ENCODE measurements at regions not wholly inside any gene's neighbourhood (a gene's known extent, or its start where the extent isn't known, plus 50 kb on each side); places are given as distances from the start of the nearest gene placed in this dataset.

DNA sequence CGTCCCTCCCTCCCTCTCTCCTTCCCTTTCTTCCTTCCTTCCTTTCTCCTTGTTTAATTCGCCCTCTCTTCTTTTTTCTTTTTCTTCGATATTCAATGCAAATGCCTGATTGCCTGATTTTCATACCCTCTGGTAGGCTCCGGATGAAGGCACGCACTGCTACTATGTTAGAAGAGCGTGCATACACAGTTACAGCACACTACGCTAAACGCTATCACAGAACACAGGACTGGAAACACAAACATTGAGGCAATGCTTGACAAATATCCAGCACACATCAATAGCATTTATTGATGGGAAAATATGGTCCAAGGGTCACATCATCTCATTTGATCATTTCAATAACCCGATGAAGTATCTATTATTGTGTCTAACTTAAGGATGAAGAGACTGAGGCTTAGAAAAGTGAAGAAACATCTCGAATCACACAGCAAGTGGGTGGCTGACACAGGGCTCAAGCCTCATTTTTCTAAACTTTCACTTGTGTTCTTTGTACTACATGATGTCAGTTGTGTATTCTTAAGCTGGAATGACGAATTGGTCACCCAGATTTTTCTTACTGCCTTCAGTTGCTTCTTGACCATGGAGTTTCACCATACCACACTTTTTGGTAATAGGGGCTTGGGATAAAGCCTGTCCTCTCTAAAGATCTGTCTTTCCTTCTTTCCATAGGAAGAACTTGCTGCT is 101.8 kb downstream of the TRIB2 start:
- no peaks in the 10 kb centered on the region for H3K27me3 ChIP-seq
- no peaks in the 10 kb centered on the region for H3K9me3 ChIP-seq
- H3K36me3 ChIP-seq (ENCODE audit: low read depth, missing control alignments): no peaks in the 10 kb centered on the region
- no peak for DNase-seq
- 88 to 90% methylated on average over 11 of the region's 11 CpGs for WGBS, 2 donors
- no peak overlapping the region for H3K4me3 ChIP-seq
- peaks cover 34% of the 10 kb centered on the region for H3K4me1 ChIP-seq
- intact Hi-C loops (cut with DNase I; ENCODE audit: low total_unique reads): no loop called here
- H3K27ac ChIP-seq: peak overlapping the region; percentile 80 to 87
- TF ChIP-seq, protein P1, sequence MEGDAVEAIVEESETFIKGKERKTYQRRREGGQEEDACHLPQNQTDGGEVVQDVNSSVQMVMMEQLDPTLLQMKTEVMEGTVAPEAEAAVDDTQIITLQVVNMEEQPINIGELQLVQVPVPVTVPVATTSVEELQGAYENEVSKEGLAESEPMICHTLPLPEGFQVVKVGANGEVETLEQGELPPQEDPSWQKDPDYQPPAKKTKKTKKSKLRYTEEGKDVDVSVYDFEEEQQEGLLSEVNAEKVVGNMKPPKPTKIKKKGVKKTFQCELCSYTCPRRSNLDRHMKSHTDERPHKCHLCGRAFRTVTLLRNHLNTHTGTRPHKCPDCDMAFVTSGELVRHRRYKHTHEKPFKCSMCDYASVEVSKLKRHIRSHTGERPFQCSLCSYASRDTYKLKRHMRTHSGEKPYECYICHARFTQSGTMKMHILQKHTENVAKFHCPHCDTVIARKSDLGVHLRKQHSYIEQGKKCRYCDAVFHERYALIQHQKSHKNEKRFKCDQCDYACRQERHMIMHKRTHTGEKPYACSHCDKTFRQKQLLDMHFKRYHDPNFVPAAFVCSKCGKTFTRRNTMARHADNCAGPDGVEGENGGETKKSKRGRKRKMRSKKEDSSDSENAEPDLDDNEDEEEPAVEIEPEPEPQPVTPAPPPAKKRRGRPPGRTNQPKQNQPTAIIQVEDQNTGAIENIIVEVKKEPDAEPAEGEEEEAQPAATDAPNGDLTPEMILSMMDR (IDR thresholded peaks at IDR 0.05): no peak
- no peak for TF ChIP-seq POLR2A (IDR thresholded peaks at IDR 0.05)

DNA sequence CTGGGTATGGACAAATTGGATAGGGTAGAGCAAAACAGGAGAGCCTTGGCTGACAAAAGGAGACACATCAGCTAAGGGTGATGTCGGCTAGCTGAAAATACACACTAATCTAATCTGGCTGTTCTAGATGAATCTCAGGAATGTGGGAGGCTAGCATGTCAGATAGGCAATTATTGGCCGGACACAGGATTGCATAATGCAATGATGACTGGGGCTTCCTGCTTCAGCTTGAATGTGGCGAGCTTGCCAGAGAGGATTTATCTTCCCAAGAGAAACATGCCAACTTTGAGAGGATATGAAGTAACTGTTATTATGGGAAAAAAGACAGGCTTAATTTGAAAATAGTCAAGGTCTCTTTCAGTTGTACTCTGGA is 102.4 kb downstream of the TRIB2 start:
- no peak overlapping the region for H3K4me3 ChIP-seq

DNA sequence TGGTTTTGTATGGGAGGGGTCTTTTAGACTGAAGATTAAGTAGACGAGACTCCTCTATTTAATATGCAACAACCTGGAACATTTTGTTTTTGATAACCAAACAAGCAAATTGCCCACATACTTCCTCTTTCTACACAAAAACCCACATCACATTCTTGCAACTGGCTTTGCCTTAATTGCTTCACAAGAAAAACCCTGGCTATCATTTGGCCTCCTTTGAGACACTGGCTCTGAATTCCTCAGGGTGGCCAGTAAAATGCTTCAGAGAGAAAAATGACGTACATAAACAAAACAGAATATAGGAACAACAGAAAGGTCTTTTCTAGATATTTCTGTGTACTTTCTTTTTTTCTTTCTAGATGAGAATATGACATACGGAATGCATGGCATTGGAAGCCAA is 103.0 kb downstream of the TRIB2 start:
- Histone ChIP-seq H3K27me3 (no peaks in the 10 kb centered on the region), H3K4me1 (peaks cover 42% of the 10 kb centered on the region), H3K4me3 (no peak overlapping the region), H3K9me3 (no peaks in the 10 kb centered on the region), H3K36me3 (ENCODE audit: low read depth, missing control alignments) (no peaks in the 10 kb centered on the region), H3K27ac (peak overlapping the region; percentile 80 to 87)
- WGBS, 2 donors: 25 to 44% methylated on average over 3 of the region's 3 CpGs
- no peak for DNase-seq
- no peak for TF ChIP-seq POLR2A (IDR thresholded peaks at IDR 0.05)
- TF ChIP-seq, protein P1 (IDR thresholded peaks at IDR 0.05): no peak
- intact Hi-C loops (cut with DNase I; ENCODE audit: low total_unique reads): no loop called here

More for the DNA sequence above, 102.4 kb downstream of the TRIB2 start:
- H3K9me3 ChIP-seq: no peaks in the 10 kb centered on the region
- intact Hi-C loops (cut with DNase I; ENCODE audit: low total_unique reads): no loop called here
- H3K27ac ChIP-seq: peak overlapping the region; percentile 80 to 87
- DNase-seq: peak; percentile 92
- WGBS, 2 donors: 20 to 21% methylated on average over 3 of the region's 3 CpGs
- H3K36me3 ChIP-seq (ENCODE audit: low read depth, missing control alignments): no peaks in the 10 kb centered on the region
- H3K27me3 ChIP-seq: no peaks in the 10 kb centered on the region
- peaks cover 36% of the 10 kb centered on the region for H3K4me1 ChIP-seq
- TF ChIP-seq POLR2A (IDR thresholded peaks at IDR 0.05): no peak
- TF ChIP-seq, protein P1 (IDR thresholded peaks at IDR 0.05): no peak

DNA sequence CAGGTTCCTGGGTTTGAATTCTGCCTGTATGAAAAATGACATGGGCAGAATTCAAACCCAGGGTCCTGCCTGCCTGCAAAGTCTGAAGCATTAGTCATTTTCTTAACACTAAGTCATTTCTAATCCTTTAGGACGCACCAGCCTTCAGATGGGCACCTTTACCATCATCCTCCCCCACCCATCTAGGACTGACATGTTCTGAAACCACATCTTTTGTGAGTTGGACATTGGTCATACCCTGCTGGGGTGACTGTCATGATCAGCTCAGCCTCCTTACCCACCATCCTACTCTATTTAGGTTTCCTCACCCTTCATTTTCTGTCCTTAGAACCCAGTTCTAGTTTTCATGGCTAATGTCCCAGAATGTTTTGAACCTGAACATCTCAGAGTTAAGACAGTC is 104.9 kb downstream of the TRIB2 start:
- Histone ChIP-seq H3K9me3 (no peaks in the 10 kb centered on the region), H3K4me3 (no peak overlapping the region), H3K27me3 (no peaks in the 10 kb centered on the region), H3K27ac (no peak overlapping the region), H3K4me1 (peaks cover 46% of the 10 kb centered on the region), H3K36me3 (ENCODE audit: low read depth, missing control alignments) (no peaks in the 10 kb centered on the region)
- 100% methylated on average over 1 of the region's 1 CpG for WGBS, 2 donors
- no peak for DNase-seq
- TF ChIP-seq POLR2A (IDR thresholded peaks at IDR 0.05): no peak
- TF ChIP-seq, protein P1 (IDR thresholded peaks at IDR 0.05): no peak
- intact Hi-C loops (cut with DNase I; ENCODE audit: low total_unique reads): no loop called here

DNA sequence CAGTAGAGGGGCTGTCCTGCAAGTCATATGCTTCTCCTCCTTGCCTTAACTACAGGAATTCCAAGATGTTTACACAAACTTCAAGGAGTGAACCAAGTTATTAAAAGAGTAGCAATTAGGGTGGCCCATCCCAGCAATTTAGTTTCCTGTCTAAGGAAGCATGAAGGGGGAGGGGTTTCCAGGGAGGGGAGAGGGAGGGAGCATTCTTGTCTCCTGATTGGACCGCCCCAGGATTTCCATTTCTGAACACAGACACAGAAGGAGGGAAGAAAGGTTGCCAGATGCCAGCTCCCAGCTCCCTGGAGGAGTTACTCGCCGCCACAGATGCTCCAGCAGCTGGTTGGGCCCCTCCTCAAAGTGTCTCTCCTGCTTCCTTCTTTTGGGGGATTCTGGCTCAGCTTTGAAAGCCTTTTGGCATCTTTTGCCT is 107.6 kb downstream of the TRIB2 start:
- intact Hi-C loops (cut with DNase I; ENCODE audit: low total_unique reads): no loop called here
- no peaks in the 10 kb centered on the region for H3K9me3 ChIP-seq
- no peaks in the 10 kb centered on the region for H3K27me3 ChIP-seq
- no peak for TF ChIP-seq POLR2A (IDR thresholded peaks at IDR 0.05)
- TF ChIP-seq, protein P1 (IDR thresholded peaks at IDR 0.05): no peak
- H3K27ac ChIP-seq: peak overlapping the region; percentile 46 to 60
- H3K4me1 ChIP-seq: peaks cover 35% of the 10 kb centered on the region
- H3K36me3 ChIP-seq (ENCODE audit: low read depth, missing control alignments): no peaks in the 10 kb centered on the region
- no peak overlapping the region for H3K4me3 ChIP-seq
- peak; percentile 41 for DNase-seq
- WGBS, 2 donors: 33 to 43% methylated on average over 3 of the region's 3 CpGs

Measured in testis (tissue), 2 donors.